Activated CD8-positive, alpha-beta memory T cell treated with anti-CD3 and anti-CD28 coated beads, Interleukin-2, amount 10 ng/mL, durations not matched to agents 7 days and 5 days (primary cell): ENCODE measurements at regions not wholly inside any gene's neighbourhood (a gene's known extent, or its start where the extent isn't known, plus 50 kb on each side); places are given as distances from the start of the nearest gene placed in this dataset.
"Not testable (repeated sequence)": the region's sequence is repeated elsewhere in the genome, so short reads cannot be mapped to it uniquely, and the experiment has no call there.

ENCODE experiments used
- ATAC-seq: fragments of 150-1000 bp; cut with Tn5 transposase; one replicate; pipeline ENCODE4 v1.10.0; 2021; ENCODE audit warnings: moderate library complexity
- CTCF ChIA-PET: fragments of 350-600 bp; sonication (Branson Sonifier 250); formaldehyde crosslinking; loops from one replicate; lab custom pipeline; 2021; ENCODE audit warnings: antibody characterized with exemption; lab: Charles Lee
- DNase-seq: peaks from one replicate; pipeline ENCODE4 v3.0.0-alpha.2; 2020
- H3K27ac Mint-ChIP-seq: one replicate; pipeline ENCODE4 v1.8.0; 2021; ENCODE audit warnings: mild to moderate bottlenecking, mixed read lengths
- H3K27me3 Mint-ChIP-seq: one replicate; pipeline ENCODE4 v1.8.0; 2021; ENCODE audit warnings: mixed read lengths
- H3K36me3 Mint-ChIP-seq: one replicate; pipeline ENCODE4 v1.8.0; 2021; ENCODE audit warnings: mild to moderate bottlenecking, mixed read lengths
- H3K4me1 Mint-ChIP-seq: one replicate; pipeline ENCODE4 v1.8.0; 2021; ENCODE audit warnings: mixed read lengths
- H3K4me3 Mint-ChIP-seq: one replicate; pipeline ENCODE4 v1.8.0; 2021; ENCODE audit warnings: mild to moderate bottlenecking, moderate library complexity, mixed read lengths
- H3K9me3 Mint-ChIP-seq: one replicate; pipeline ENCODE4 v1.8.0; 2022; ENCODE audit warnings: low read depth, mixed read lengths

GRCh38 chr6:82419132-82419581 is 55.5 kb downstream of the TPBG start:
- no peaks in the 10 kb centered on the region for H3K27me3 Mint-ChIP-seq

GRCh38 chr6:82419859-82420258 is 56.2 kb downstream of the TPBG start:
- no peaks in the 10 kb centered on the region for H3K36me3 Mint-ChIP-seq
- H3K27ac Mint-ChIP-seq: no peak overlapping the region
- no peak overlapping the region for H3K4me3 Mint-ChIP-seq
- CTCF ChIA-PET: no interaction called here
- no peak for DNase-seq
- H3K4me1 Mint-ChIP-seq: no peaks in the 10 kb centered on the region
- ATAC-seq: no peak
- no peaks in the 10 kb centered on the region for H3K27me3 Mint-ChIP-seq
- no peaks in the 10 kb centered on the region for H3K9me3 Mint-ChIP-seq

More at GRCh38 chr6:82419132-82419581, 55.5 kb downstream of the TPBG start:
- Mint-ChIP-seq H3K36me3 (no peaks in the 10 kb centered on the region), H3K4me1 (no peaks in the 10 kb centered on the region), H3K27ac (no peak overlapping the region), H3K9me3 (no peaks in the 10 kb centered on the region), H3K4me3 (no peak overlapping the region)
- CTCF ChIA-PET: no interaction called here
- ATAC-seq (no peak), DNase-seq (no peak)

- CTCF ChIA-PET: no interaction called here
- no peak overlapping the region for H3K27ac Mint-ChIP-seq
- no peak for ATAC-seq
Observed at GRCh38 chr6:82430611-82431010, 67.0 kb downstream of the TPBG start.

GRCh38 chr6:82436740-82437139 is 73.1 kb downstream of the TPBG start:
- no peak for DNase-seq
- Mint-ChIP-seq H3K9me3 (no peaks in the 10 kb centered on the region), H3K36me3 (no peaks in the 10 kb centered on the region), H3K4me1 (no peaks in the 10 kb centered on the region), H3K4me3 (no peak overlapping the region), H3K27me3 (peaks cover 2% of the 10 kb centered on the region), H3K27ac (no peak overlapping the region)
- CTCF ChIA-PET: no interaction called here
- no peak for ATAC-seq

More at GRCh38 chr6:82430611-82431010, 67.0 kb downstream of the TPBG start:
- Mint-ChIP-seq H3K4me3 (no peak overlapping the region), H3K36me3 (no peaks in the 10 kb centered on the region), H3K27me3 (peaks cover 2% of the 10 kb centered on the region), H3K4me1 (no peaks in the 10 kb centered on the region), H3K9me3 (no peaks in the 10 kb centered on the region)
- DNase-seq: no peak

GRCh38 chr6:82437701-82438100 is 74.1 kb downstream of the TPBG start:
- ATAC-seq (no peak), DNase-seq (no peak)
- Mint-ChIP-seq H3K27ac (no peak overlapping the region), H3K27me3 (peaks cover 2% of the 10 kb centered on the region), H3K36me3 (no peaks in the 10 kb centered on the region), H3K4me1 (no peaks in the 10 kb centered on the region), H3K4me3 (no peak overlapping the region), H3K9me3 (no peaks in the 10 kb centered on the region)
- CTCF ChIA-PET: no interaction called here

- no peaks in the 10 kb centered on the region for H3K9me3 Mint-ChIP-seq
- ATAC-seq (no peak), DNase-seq (no peak)
- CTCF ChIA-PET: no interaction called here
- no peaks in the 10 kb centered on the region for H3K4me1 Mint-ChIP-seq
- H3K27ac Mint-ChIP-seq: no peak overlapping the region
- H3K4me3 Mint-ChIP-seq: no peak overlapping the region
- H3K36me3 Mint-ChIP-seq: no peaks in the 10 kb centered on the region
- H3K27me3 Mint-ChIP-seq: no peaks in the 10 kb centered on the region
Observed at GRCh38 chr6:82441047-82441855, 77.6 kb downstream of the TPBG start.

- Mint-ChIP-seq H3K4me1 (no peaks in the 10 kb centered on the region), H3K27ac (no peak overlapping the region), H3K27me3 (peaks cover 2% of the 10 kb centered on the region), H3K9me3 (no peaks in the 10 kb centered on the region), H3K36me3 (no peaks in the 10 kb centered on the region), H3K4me3 (no peak overlapping the region)
- no peak for ATAC-seq
- no peak for DNase-seq
- CTCF ChIA-PET: no interaction called here
Observed at GRCh38 chr6:82442061-82442719, 78.6 kb downstream of the TPBG start.

- Mint-ChIP-seq H3K36me3 (no peaks in the 10 kb centered on the region), H3K27me3 (no peaks in the 10 kb centered on the region), H3K27ac (no peak overlapping the region), H3K9me3 (peaks cover 3% of the 10 kb centered on the region), H3K4me3 (no peak overlapping the region), H3K4me1 (no peaks in the 10 kb centered on the region)
- ATAC-seq: no peak
- CTCF ChIA-PET: no interaction called here
- no peak for DNase-seq
Observed at GRCh38 chr6:82458147-82458546, 94.5 kb downstream of the TPBG start.

- Mint-ChIP-seq H3K36me3 (no peaks in the 10 kb centered on the region), H3K27me3 (no peaks in the 10 kb centered on the region), H3K9me3 (peaks cover 3% of the 10 kb centered on the region), H3K27ac (no peak overlapping the region), H3K4me3 (no peak overlapping the region), H3K4me1 (no peaks in the 10 kb centered on the region)
- DNase-seq (no peak), ATAC-seq (no peak)
- CTCF ChIA-PET: no interaction called here
Observed at GRCh38 chr6:82458705-82459104, 95.1 kb downstream of the TPBG start.

- CTCF ChIA-PET: no interaction called here
- Mint-ChIP-seq H3K9me3 (no peaks in the 10 kb centered on the region), H3K36me3 (no peaks in the 10 kb centered on the region), H3K4me3 (no peak overlapping the region), H3K4me1 (no peaks in the 10 kb centered on the region), H3K27me3 (no peaks in the 10 kb centered on the region), H3K27ac (no peak overlapping the region)
- DNase-seq (no peak), ATAC-seq (no peak)
Observed at GRCh38 chr6:82461536-82461935, 97.9 kb downstream of the TPBG start.

GRCh38 chr6:82467338-82467737 is 103.7 kb downstream of the TPBG start:
- Mint-ChIP-seq H3K36me3 (no peaks in the 10 kb centered on the region), H3K27ac (no peak overlapping the region), H3K4me1 (no peaks in the 10 kb centered on the region), H3K4me3 (no peak overlapping the region), H3K27me3 (no peaks in the 10 kb centered on the region), H3K9me3 (no peaks in the 10 kb centered on the region)
- ATAC-seq (no peak), DNase-seq (no peak)
- CTCF ChIA-PET: no interaction called here

- CTCF ChIA-PET, H3K36me3 Mint-ChIP-seq: not testable (repeated sequence)
Observed at GRCh38 chr6:82470123-82470522, 106.5 kb downstream of the TPBG start.

GRCh38 chr6:82475106-82475505 is 111.5 kb downstream of the TPBG start:
- H3K27me3 Mint-ChIP-seq, H3K9me3 Mint-ChIP-seq, DNase-seq, ATAC-seq, H3K27ac Mint-ChIP-seq, H3K36me3 Mint-ChIP-seq, CTCF ChIA-PET, H3K4me3 Mint-ChIP-seq, H3K4me1 Mint-ChIP-seq: not testable (repeated sequence)

More at GRCh38 chr6:82470123-82470522, 106.5 kb downstream of the TPBG start:
- ATAC-seq, H3K4me1 Mint-ChIP-seq, DNase-seq, H3K27ac Mint-ChIP-seq, H3K4me3 Mint-ChIP-seq, H3K27me3 Mint-ChIP-seq, H3K9me3 Mint-ChIP-seq: not testable (repeated sequence)

GRCh38 chr6:82484001-82484400 is 120.4 kb downstream of the TPBG start:
- Mint-ChIP-seq H3K9me3 (peaks cover 5% of the 10 kb centered on the region), H3K4me1 (no peaks in the 10 kb centered on the region), H3K4me3 (no peak overlapping the region), H3K27ac (no peak overlapping the region), H3K27me3 (no peaks in the 10 kb centered on the region), H3K36me3 (no peaks in the 10 kb centered on the region)
- ATAC-seq (no peak), DNase-seq (no peak)
- CTCF ChIA-PET: no interaction called here
